ENCODE measurements at regions not wholly inside any gene's neighbourhood (a gene's known extent, or its start where the extent isn't known, plus 50 kb on each side); places are given as distances from the start of the nearest gene placed in this dataset.
"Not testable (repeated sequence)": the region's sequence is repeated elsewhere in the genome, so short reads cannot be mapped to it uniquely, and the experiment has no call there.

GRCh38 chr22:10760418-10760817 is 4767.6 kb upstream of the OR11H1 start:
- not testable (repeated sequence) for H3K4me3 ChIP-seq (ENCODE audit: low read length in 2 of 2); H3K27ac ChIP-seq (replicated peaks; ENCODE audit: low read length); H3K79me1 ChIP-seq (ENCODE audit: low read depth, low read length); H2BK5ac ChIP-seq (ENCODE audit: low read length); H3K18ac ChIP-seq (ENCODE audit: low read length); H3K23ac ChIP-seq (ENCODE audit: low read depth, low read length, poor library complexity); H2BK15ac ChIP-seq (ENCODE audit: low read length); H4K91ac ChIP-seq (ENCODE audit: low read depth, low read length, poor library complexity); H3K9me3 ChIP-seq (replicated peaks in 1 of 2; ENCODE audit: control insufficient read depth in 2 of 2, insufficient read depth in 1 of 2, low read depth in 1 of 2, low read length in 2 of 2); H3K4me2 ChIP-seq (ENCODE audit: insufficient read depth, low read length, poor library complexity, severe bottlenecking); H3K9ac ChIP-seq (ENCODE audit: low read depth, low read length, poor library complexity); H2BK120ac ChIP-seq (ENCODE audit: low read depth, low read length); H2AFZ ChIP-seq (ENCODE audit: low read length); H3K27me3 ChIP-seq (ENCODE audit: control insufficient read depth in 3 of 3, insufficient read depth in 3 of 3, low read depth in 1 of 3, low read length in 3 of 3); H3K4ac ChIP-seq (ENCODE audit: low read length); H2BK12ac ChIP-seq (ENCODE audit: low read length); H3K4me1 ChIP-seq (ENCODE audit: control insufficient read depth in 2 of 2, insufficient read depth in 1 of 2, low read depth in 1 of 2, low read length in 2 of 2); H3K36me3 ChIP-seq (replicated peaks in 1 of 2; ENCODE audit: control insufficient read depth in 2 of 2, insufficient read depth in 2 of 2, low read length in 2 of 2); H2AK5ac ChIP-seq (ENCODE audit: low read depth, low read length); H3K14ac ChIP-seq (ENCODE audit: low read length); DNase-seq (ENCODE audit: low spot score); H4K8ac ChIP-seq (ENCODE audit: low read depth, low read length)
- WGBS, 2 donors (ENCODE audit: extremely low coverage in 2 of 2, insufficient read length in 2 of 2, insufficient replicate concordance in 1 of 2), result no CpG with 5 or more reads among the region's 5 CpGs

DNA sequence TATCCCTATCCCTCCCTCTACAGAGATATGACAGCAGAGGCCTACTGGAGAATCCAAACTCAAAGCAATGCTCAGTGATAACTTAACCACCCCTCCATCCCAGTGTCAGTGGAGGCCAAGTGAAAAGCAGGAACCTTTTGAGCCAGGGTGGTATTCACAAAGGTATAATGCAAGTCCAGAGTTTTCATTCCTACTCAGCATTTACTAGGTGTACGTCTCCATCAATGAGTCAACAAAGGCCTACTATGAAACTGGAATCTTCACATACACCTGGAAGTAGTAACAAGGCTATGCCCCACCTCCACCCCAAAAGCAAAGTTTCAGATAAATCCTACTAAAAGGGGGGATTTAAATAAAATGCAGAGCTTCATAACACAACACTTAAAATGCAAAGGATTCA is 4761.7 kb upstream of the OR11H1 start:
- H3K9me3 ChIP-seq (replicated peaks in 1 of 2; ENCODE audit: control insufficient read depth in 2 of 2, insufficient read depth in 1 of 2, low read depth in 1 of 2, low read length in 2 of 2); H2AK5ac ChIP-seq (ENCODE audit: low read depth, low read length); DNase-seq (ENCODE audit: low spot score); H3K36me3 ChIP-seq (replicated peaks in 1 of 2; ENCODE audit: control insufficient read depth in 2 of 2, insufficient read depth in 2 of 2, low read length in 2 of 2); H4K8ac ChIP-seq (ENCODE audit: low read depth, low read length); H3K4me2 ChIP-seq (ENCODE audit: insufficient read depth, low read length, poor library complexity, severe bottlenecking); H3K27me3 ChIP-seq (ENCODE audit: control insufficient read depth in 3 of 3, insufficient read depth in 3 of 3, low read depth in 1 of 3, low read length in 3 of 3); H3K27ac ChIP-seq (replicated peaks; ENCODE audit: low read length); H3K9ac ChIP-seq (ENCODE audit: low read depth, low read length, poor library complexity); H3K23ac ChIP-seq (ENCODE audit: low read depth, low read length, poor library complexity); H2BK120ac ChIP-seq (ENCODE audit: low read depth, low read length); H3K4me3 ChIP-seq (ENCODE audit: low read length in 2 of 2); H3K79me1 ChIP-seq (ENCODE audit: low read depth, low read length); H2BK5ac ChIP-seq (ENCODE audit: low read length); H2AFZ ChIP-seq (ENCODE audit: low read length); H3K4me1 ChIP-seq (ENCODE audit: control insufficient read depth in 2 of 2, insufficient read depth in 1 of 2, low read depth in 1 of 2, low read length in 2 of 2); H3K18ac ChIP-seq (ENCODE audit: low read length); H3K4ac ChIP-seq (ENCODE audit: low read length); H2BK12ac ChIP-seq (ENCODE audit: low read length); H3K14ac ChIP-seq (ENCODE audit: low read length); H2BK15ac ChIP-seq (ENCODE audit: low read length); H4K91ac ChIP-seq (ENCODE audit: low read depth, low read length, poor library complexity): not testable (repeated sequence)
- WGBS, 2 donors (ENCODE audit: extremely low coverage in 2 of 2, insufficient read length in 2 of 2, insufficient replicate concordance in 1 of 2), result no CpG with 5 or more reads among the region's 1 CpG

GRCh38 chr22:10768875-10769274 is 4759.1 kb upstream of the OR11H1 start:
- H3K4me3 ChIP-seq (ENCODE audit: low read length in 2 of 2); H3K4ac ChIP-seq (ENCODE audit: low read length); H4K91ac ChIP-seq (ENCODE audit: low read depth, low read length, poor library complexity); H3K27ac ChIP-seq (replicated peaks; ENCODE audit: low read length); H3K36me3 ChIP-seq (replicated peaks in 1 of 2; ENCODE audit: control insufficient read depth in 2 of 2, insufficient read depth in 2 of 2, low read length in 2 of 2); DNase-seq (ENCODE audit: low spot score); H2AK5ac ChIP-seq (ENCODE audit: low read depth, low read length); H3K4me1 ChIP-seq (ENCODE audit: control insufficient read depth in 2 of 2, insufficient read depth in 1 of 2, low read depth in 1 of 2, low read length in 2 of 2); H3K79me1 ChIP-seq (ENCODE audit: low read depth, low read length); H3K14ac ChIP-seq (ENCODE audit: low read length); H2AFZ ChIP-seq (ENCODE audit: low read length); H2BK12ac ChIP-seq (ENCODE audit: low read length); H3K4me2 ChIP-seq (ENCODE audit: insufficient read depth, low read length, poor library complexity, severe bottlenecking); H3K27me3 ChIP-seq (ENCODE audit: control insufficient read depth in 3 of 3, insufficient read depth in 3 of 3, low read depth in 1 of 3, low read length in 3 of 3); H2BK15ac ChIP-seq (ENCODE audit: low read length); H3K23ac ChIP-seq (ENCODE audit: low read depth, low read length, poor library complexity); H3K9me3 ChIP-seq (replicated peaks in 1 of 2; ENCODE audit: control insufficient read depth in 2 of 2, insufficient read depth in 1 of 2, low read depth in 1 of 2, low read length in 2 of 2); H4K8ac ChIP-seq (ENCODE audit: low read depth, low read length); H2BK5ac ChIP-seq (ENCODE audit: low read length); H3K18ac ChIP-seq (ENCODE audit: low read length); H2BK120ac ChIP-seq (ENCODE audit: low read depth, low read length): not testable (repeated sequence)
- H3K9ac ChIP-seq (ENCODE audit: low read depth, low read length, poor library complexity), result peak overlapping the region; percentile 7
- WGBS, 2 donors (ENCODE audit: extremely low coverage in 2 of 2, insufficient read length in 2 of 2, insufficient replicate concordance in 1 of 2), result no CpG with 5 or more reads among the region's 4 CpGs

GRCh38 chr22:10771744-10772143 is 4756.2 kb upstream of the OR11H1 start:
- H3K9me3 ChIP-seq (replicated peaks in 1 of 2; ENCODE audit: control insufficient read depth in 2 of 2, insufficient read depth in 1 of 2, low read depth in 1 of 2, low read length in 2 of 2), result not testable (repeated sequence)

More at GRCh38 chr22:10771744-10772143, 4756.2 kb upstream of the OR11H1 start:
- not testable (repeated sequence) for H3K4me3 ChIP-seq (ENCODE audit: low read length in 2 of 2); H2BK5ac ChIP-seq (ENCODE audit: low read length); H3K14ac ChIP-seq (ENCODE audit: low read length); H3K79me1 ChIP-seq (ENCODE audit: low read depth, low read length); H3K27me3 ChIP-seq (ENCODE audit: control insufficient read depth in 3 of 3, insufficient read depth in 3 of 3, low read depth in 1 of 3, low read length in 3 of 3); H3K4me2 ChIP-seq (ENCODE audit: insufficient read depth, low read length, poor library complexity, severe bottlenecking); H3K18ac ChIP-seq (ENCODE audit: low read length); H3K27ac ChIP-seq (replicated peaks; ENCODE audit: low read length); H4K91ac ChIP-seq (ENCODE audit: low read depth, low read length, poor library complexity); H2BK15ac ChIP-seq (ENCODE audit: low read length); H3K36me3 ChIP-seq (replicated peaks in 1 of 2; ENCODE audit: control insufficient read depth in 2 of 2, insufficient read depth in 2 of 2, low read length in 2 of 2); H4K8ac ChIP-seq (ENCODE audit: low read depth, low read length); H2BK12ac ChIP-seq (ENCODE audit: low read length); H2BK120ac ChIP-seq (ENCODE audit: low read depth, low read length); H2AK5ac ChIP-seq (ENCODE audit: low read depth, low read length); H3K4me1 ChIP-seq (ENCODE audit: control insufficient read depth in 2 of 2, insufficient read depth in 1 of 2, low read depth in 1 of 2, low read length in 2 of 2); H2AFZ ChIP-seq (ENCODE audit: low read length); DNase-seq (ENCODE audit: low spot score); H3K23ac ChIP-seq (ENCODE audit: low read depth, low read length, poor library complexity); H3K9ac ChIP-seq (ENCODE audit: low read depth, low read length, poor library complexity); H3K4ac ChIP-seq (ENCODE audit: low read length)

Measured in neuronal stem cell (in vitro differentiated cells).